Astrocyte of the cerebellum (primary cell): ENCODE measurements at regions not wholly inside any gene's neighbourhood (a gene's known extent, or its start where the extent isn't known, plus 50 kb on each side); places are given as distances from the start of the nearest gene placed in this dataset.

Experiments
- DNase-seq: peaks from one replicate; pipeline ENCODE4 v3.0.0-alpha.2; 2011; ENCODE audit warnings: low read depth
- H3K4me3 ChIP-seq: 2 replicates; pipeline ENCODE4 v1.5.1; 2011; ENCODE audit warnings: mild to moderate bottlenecking, low read depth, low read length, moderate library complexity
- CTCF ChIP-seq: IDR thresholded peaks from 2 replicates; pipeline ENCODE4 v1.5.1; 2012; ENCODE audit warnings: low read length, low read depth, moderate library complexity, mild to moderate bottlenecking; ENCODE audit errors: missing control alignments
- in situ Hi-C: cut with HindIII; loops from 2 replicates; pipeline ENCODE4 v1.10.0; 2017; ENCODE audit warnings: low sequenced_read_pairs

DNA sequence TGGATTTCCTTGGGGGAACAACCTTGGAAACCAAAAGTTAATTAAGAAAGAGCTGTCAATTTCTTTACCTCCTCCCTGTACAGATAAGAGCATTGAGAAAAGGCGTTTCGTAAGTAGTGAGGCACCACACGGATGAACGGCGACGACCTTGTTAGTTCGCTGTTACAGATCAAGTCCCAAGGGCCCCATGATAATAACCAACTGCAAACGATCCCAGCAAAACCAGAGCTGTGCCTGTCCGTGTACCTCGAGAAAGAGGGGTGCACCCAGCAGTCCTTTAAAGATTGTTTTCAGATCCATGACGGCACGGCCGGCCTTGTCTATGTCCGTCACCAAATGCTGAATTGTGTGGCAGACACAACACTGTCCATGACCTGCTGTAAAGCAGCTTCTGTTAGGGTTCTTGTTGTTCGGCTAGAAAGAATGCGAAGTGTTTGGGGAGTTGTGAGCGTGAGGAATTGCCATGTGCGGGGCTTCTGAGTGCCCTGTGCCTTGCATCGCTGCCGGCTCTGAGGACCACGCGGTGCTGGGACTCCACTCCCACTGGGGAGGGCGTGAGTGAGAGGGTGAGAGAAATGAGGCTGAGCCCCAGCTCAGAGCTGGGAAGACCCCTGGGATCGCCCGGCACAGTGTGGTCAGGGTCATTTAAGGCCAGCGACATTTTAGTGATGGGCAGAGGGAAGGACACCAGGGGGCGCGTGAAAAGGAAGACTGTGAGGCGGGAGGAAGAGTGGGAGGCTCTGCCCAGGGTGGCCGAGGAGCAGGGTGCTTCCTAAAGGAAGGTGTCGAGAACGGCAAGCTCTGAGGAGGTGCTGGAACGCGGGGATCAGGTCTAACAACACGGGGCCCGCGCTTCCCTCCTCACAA is 136.8 kb upstream of the RPS6KA2 start:
- no peak for TF ChIP-seq CTCF
- in situ Hi-C loops = no loop called here
- DNase-seq = no peak
- H3K4me3 ChIP-seq = no peak overlapping the region

DNA sequence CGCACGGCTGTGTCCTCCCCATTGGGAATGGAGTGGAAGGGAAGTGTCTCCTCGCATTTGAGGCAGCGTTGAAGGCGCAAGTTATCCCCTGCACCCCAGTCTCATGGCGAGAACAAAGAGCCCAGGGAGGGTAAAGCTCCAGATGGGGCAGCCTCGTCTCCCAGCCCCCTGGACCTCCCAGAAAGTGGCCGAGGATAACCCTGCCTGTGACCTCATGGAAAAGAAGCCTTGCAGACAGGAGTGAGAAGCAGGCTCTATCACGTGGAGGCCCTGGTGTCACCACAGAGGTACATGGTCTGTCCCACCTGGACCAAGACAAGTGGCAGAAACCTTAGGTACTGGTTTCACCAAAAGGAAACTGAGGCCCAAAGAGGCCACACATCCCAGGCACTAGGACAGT is 134.8 kb upstream of the RPS6KA2 start:
- no peak for TF ChIP-seq CTCF

GRCh38 chr6:166760288-166760687 is 133.2 kb upstream of the RPS6KA2 start:
- TF ChIP-seq CTCF = no peak
- DNase-seq = no peak
- in situ Hi-C loops = no loop called here
- no peak overlapping the region for H3K4me3 ChIP-seq

More for the DNA sequence above, 134.8 kb upstream of the RPS6KA2 start:
- no peak overlapping the region for H3K4me3 ChIP-seq
- DNase-seq = no peak
- in situ Hi-C loops = no loop called here

DNA sequence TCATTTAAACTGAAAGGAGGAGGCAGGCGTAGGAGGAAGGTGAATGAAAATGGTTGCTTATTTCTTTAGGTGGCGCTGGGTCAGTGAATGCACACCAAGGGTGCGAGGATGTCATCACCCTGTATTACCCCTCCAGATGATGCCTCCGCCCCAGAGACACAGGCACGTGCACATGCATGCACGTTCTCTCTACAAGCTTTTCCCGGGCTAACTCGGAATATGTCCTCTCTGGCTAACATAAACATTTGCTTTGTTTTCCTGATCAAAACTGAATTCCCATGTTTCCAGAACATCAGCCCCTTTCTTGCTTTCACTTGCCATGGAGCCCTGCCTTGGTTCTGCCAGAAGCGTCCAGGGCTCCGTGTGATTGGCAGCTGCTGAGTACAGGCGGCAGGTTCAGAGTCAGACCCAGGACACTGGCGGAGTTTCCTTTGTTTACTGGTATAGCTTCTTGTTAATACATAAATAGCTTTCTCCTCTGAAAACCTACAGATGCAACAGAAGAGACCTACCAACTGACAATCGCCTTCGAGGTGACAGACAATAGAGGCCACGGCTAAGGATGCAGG is 131.2 kb upstream of the RPS6KA2 start:
- H3K4me3 ChIP-seq = no peak overlapping the region
- TF ChIP-seq CTCF = no peak
- no peak for DNase-seq
- in situ Hi-C loops = no loop called here

DNA sequence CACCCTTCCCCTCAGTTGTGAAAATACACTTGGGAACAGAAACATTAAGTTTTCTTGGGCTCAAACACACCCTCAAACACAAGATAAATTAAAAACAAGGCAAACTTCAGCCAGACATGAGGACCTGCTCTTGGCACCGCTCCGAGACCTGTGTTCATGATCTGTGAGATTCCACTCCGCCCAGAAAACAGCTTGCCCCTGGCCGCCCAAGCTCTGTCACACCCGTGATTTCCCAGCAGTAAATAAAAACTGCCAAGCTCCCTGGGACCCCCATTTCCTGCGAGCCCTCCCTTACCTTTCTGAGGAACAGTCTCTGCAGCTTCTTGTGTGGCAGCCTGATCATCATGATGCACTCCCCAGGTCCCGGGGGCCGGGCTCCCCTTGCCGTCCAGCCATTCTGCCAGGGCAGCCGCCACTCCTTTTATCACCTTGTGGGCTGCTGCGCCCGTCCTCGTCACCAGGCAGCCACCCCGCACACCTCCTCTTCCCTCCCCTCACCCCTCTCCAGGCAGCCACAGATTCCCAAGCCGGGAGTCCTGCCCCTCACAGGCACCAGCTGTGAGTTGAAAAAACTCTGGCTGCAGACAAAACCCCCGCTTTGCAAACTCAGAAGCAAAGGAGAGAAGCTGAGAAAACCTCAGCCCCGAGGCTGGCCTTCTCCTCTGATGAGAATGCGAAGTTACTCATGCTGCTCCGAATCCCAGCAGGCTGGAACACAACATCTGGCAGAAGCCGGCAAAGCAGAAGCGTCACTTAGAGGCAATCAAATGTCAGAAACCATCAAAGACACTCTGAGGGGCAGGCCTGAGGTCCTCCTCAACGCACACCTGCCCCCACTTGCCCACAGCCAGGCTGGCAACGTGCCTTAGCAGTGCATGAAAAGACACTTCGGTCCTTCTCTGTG is 130.4 kb upstream of the RPS6KA2 start:
- H3K4me3 ChIP-seq = peak overlapping the region; percentile 23
- DNase-seq = no peak
- no peak for TF ChIP-seq CTCF
- in situ Hi-C loops = no loop called here
